Adrenal gland (tissue), 9 donors: ENCODE measurements at regions not wholly inside any gene's neighbourhood (a gene's known extent, or its start where the extent isn't known, plus 50 kb on each side); places are given as distances from the start of the nearest gene placed in this dataset.

Source experiments
- DNase-seq, 7 donors: peaks; one replicate each; pipeline ENCODE4 v3.0.0-alpha.2; 2019 to 2020
- H3K27ac ChIP-seq, 5 donors: fragments of 200-600 bp; sonication (generic) in 4 of 5; 1 replicate in 3 of 5; 2 replicates in 2 of 5; pipeline versions ENCODE4 v1.5.1 to v1.8.0; 2016 to 2020; ENCODE audit warnings: mild to moderate bottlenecking in 1 of 5
- H3K27me3 ChIP-seq: fragments of 200-600 bp; 2 replicates; pipeline ENCODE4 v1.8.0; 2021
- H3K36me3 ChIP-seq, 2 donors: fragments of 200-600 bp; replicated peaks in 1 of 2; 1 replicate in 1 of 2; 2 replicates in 1 of 2; pipeline versions ENCODE4 v1.5.1 to v1.8.0; 2018 to 2022
- H3K4me1 ChIP-seq, 2 donors: fragments of 200-600 bp; replicated peaks in 1 of 2; 1 replicate in 1 of 2; 2 replicates in 1 of 2; pipeline versions ENCODE4 v1.5.1 to v1.8.0; 2018 to 2021
- H3K4me3 ChIP-seq, 4 donors: fragments of 200-600 bp; sonication (generic) in 3 of 4; one replicate each; pipeline ENCODE4 v1.5.1; 2016 to 2018
- H3K9me3 ChIP-seq, 3 donors: fragments of 200-600 bp; sonication (generic) in 1 of 3; replicated peaks in 1 of 3; 1 replicate in 2 of 3; 2 replicates in 1 of 3; pipeline versions ENCODE4 v1.5.1 to v1.8.0; 2016 to 2021
- POLR2A ChIP-seq, 2 donors: fragments of 450-650 bp; IDR thresholded peaks; one replicate each; pipeline ENCODE4 v1.6.1; 2017; ENCODE audit warnings: antibody characterized with exemption in 2 of 2, mild to moderate bottlenecking in 2 of 2, moderate library complexity in 1 of 2
- WGBS, 4 donors: extraction: QIAGEN DNeasy Blood & Tissue Kit in 2 of 4; methylation state at CpG; one replicate each; pipeline versions ENCODE4 v1.1.5 to v1.1.7; 2013 to 2017; 5-methylcytosine and 5-hydroxymethylcytosine counted together
- intact Hi-C, 2 donors: fragments of 100-400 bp; cut with DNase I; formaldehyde crosslinking; loops; one replicate each; pipeline versions ENCODE4 v1.14.1 to v1.15.0; 2022 to 2023
- TF ChIP-seq, protein P1 (sequence below), 6 experiments: fragments of 450-650 bp in 4 of 6; fragments of 200-600 bp in 2 of 6; sonication (generic) in 1 of 6; IDR thresholded peaks; 1 replicate in 5 of 6; 2 replicates in 1 of 6; pipeline versions ENCODE4 v1.5.1 to v1.8.0; 2016 to 2021; ENCODE audit warnings: antibody characterized with exemption in 6 of 6, mild to moderate bottlenecking in 2 of 6, moderate library complexity in 1 of 6
- donor health status: healthy with polysubstance abuse.
- donor health status: Bipolar disorder and iron deficiency.
- donor health status: DM: yes; HTN: yes; CAD: no.
- donor health status: DM: no; HTN: no; CAD: no.
- donor health status: DM: no; HTN: no; CAD: no.

DNA sequence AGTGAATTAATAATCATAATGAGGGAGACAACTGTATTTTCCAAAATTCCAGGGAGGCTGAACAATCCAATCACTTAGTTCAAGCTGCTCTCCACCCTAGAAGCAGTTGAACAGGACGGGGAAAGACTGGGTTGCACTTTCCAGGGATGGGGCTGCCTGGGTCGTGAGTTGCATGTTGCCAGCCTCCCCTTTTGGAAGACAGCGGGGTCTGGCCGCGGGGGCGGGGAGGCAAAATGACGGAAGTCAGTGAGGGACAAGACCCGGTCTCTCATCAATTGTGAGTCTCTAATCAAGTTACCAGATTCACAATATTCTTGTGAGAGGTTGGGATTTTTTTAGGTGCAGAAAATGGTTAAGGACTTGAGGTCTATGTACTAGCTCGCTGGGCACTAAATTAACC, 484.1 kb downstream of the ZSWIM6 start:
- no peak overlapping the region for H3K27ac ChIP-seq
- 76 to 88% (median 88%) methylated on average over 9 of the region's 9 CpGs for WGBS, 4 donors
- intact Hi-C loops: loop anchor here in 1 of 2 donors (10.0 kb wide), 1 partner anchor 141 kb away; no protein-coding TSS in a partner anchor
- no peak overlapping the region for H3K4me3 ChIP-seq
- peaks cover 0 to 16% of the 10 kb centered on the region in 2 donors for H3K4me1 ChIP-seq
- H3K27me3 ChIP-seq: no peaks in the 10 kb centered on the region
- no peaks in the 10 kb centered on the region for H3K36me3 ChIP-seq
- no peak for TF ChIP-seq POLR2A (IDR thresholded peaks at IDR 0.05)
- TF ChIP-seq, protein P1, sequence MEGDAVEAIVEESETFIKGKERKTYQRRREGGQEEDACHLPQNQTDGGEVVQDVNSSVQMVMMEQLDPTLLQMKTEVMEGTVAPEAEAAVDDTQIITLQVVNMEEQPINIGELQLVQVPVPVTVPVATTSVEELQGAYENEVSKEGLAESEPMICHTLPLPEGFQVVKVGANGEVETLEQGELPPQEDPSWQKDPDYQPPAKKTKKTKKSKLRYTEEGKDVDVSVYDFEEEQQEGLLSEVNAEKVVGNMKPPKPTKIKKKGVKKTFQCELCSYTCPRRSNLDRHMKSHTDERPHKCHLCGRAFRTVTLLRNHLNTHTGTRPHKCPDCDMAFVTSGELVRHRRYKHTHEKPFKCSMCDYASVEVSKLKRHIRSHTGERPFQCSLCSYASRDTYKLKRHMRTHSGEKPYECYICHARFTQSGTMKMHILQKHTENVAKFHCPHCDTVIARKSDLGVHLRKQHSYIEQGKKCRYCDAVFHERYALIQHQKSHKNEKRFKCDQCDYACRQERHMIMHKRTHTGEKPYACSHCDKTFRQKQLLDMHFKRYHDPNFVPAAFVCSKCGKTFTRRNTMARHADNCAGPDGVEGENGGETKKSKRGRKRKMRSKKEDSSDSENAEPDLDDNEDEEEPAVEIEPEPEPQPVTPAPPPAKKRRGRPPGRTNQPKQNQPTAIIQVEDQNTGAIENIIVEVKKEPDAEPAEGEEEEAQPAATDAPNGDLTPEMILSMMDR (IDR thresholded peaks at IDR 0.05): no peak
- no peak for DNase-seq
- H3K9me3 ChIP-seq: no peaks in the 10 kb centered on the region

DNA sequence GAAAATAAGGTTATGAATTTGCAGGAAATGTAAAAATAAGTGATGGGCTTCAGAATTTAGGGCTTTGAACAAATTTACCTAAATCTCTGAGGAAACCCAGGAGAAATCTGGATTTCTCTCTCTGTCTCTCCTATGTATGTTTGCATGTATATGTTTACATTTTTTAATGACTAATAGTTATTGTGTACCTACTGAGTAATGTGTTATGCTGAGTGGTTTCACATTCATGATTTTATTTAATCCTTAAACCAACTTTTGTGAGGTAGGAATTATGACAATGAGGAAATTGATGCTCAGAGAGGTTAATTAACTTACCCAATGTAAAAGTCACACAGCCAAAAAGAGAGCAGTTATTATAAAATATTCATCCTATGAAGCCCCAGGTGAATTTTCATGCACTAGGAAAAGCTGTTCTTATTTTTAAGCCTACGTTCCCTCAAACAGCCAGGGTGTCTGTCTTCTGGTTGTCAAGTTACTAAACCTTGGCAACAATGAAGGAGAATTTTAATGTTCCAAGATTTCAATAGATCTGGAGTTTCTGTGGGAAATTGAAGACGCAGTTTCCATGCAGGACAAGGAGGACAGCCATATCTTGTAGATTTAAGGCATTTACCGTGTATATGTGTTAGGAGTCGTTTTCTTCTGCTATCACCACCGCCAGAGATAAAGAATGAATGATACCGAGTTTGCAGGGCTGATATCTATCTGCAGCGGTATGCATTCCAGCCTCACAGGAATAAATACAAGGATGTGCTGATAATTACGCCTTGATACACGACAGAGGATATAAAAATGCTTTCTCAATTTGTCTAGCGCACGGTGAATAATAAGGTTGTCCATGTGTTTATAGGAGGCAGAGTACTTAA, 484.8 kb downstream of the ZSWIM6 start:
- Histone ChIP-seq H3K36me3 (no peaks in the 10 kb centered on the region), H3K9me3 (no peaks in the 10 kb centered on the region), H3K4me3 (no peak overlapping the region), H3K27ac (no peak overlapping the region), H3K4me1 (peaks cover 0 to 16% of the 10 kb centered on the region in 2 donors), H3K27me3 (no peaks in the 10 kb centered on the region)
- TF ChIP-seq POLR2A (IDR thresholded peaks at IDR 0.05): no peak
- TF ChIP-seq, protein P1 (IDR thresholded peaks at IDR 0.05): no peak
- WGBS, 4 donors: 54 to 61% (median 56%) methylated on average over 11 of the region's 11 CpGs
- no peak for DNase-seq
- intact Hi-C loops: loop anchor here in 1 of 2 donors (10.0 kb wide), 1 partner anchor 142 kb away; no protein-coding TSS in a partner anchor

DNA sequence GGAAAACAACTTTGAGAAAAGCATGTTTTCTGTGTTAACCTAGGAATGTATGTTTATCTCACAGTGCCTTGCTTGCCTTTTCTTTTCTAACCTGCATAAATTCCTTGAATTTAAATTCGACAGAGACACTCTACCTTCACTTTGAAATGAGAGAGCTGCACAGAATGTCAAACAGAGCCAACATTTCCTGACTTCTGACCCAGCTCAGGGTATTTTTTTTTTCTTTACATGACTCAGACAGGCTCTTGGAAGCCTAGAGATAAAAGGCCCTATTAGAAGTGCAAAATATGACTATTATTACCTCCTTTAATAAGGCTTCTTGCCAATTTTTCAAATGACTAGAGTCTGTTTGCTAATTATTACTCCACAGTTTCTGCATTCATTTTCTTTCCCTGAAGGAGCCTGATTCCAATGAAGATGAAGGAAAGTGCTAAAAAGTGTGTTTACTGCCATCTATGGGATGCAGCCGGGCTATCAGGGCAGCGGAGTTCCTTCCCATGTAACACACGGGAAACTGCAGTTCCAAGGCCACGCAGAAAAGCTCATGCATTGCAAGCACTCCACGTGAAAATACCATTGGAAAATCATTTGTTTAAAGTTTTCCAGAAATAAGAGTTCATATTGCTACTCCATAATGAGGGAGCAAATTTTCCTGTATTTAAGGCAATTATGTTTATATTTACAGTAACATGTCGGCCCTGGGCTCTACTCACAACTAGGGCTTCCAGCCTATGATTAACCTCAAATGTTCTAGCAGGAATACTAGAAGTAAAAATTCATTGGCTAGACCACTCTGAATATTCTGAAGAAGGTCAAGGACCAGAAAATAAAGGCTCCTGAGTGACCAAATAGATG, 485.6 kb downstream of the ZSWIM6 start:
- DNase-seq: peak; percentile 37 to 83 (median 67)
- H3K4me3 ChIP-seq: no peak overlapping the region
- H3K27me3 ChIP-seq: no peaks in the 10 kb centered on the region
- no peaks in the 10 kb centered on the region for H3K9me3 ChIP-seq
- 7 to 12% (median 10%) methylated on average over 7 of the region's 7 CpGs for WGBS, 4 donors
- TF ChIP-seq POLR2A (IDR thresholded peaks at IDR 0.05): no peak
- TF ChIP-seq, protein P1 (IDR thresholded peaks at IDR 0.05): peak; percentile 43 to 65 (median 54)
- no peak overlapping the region for H3K27ac ChIP-seq
- peaks cover 0 to 16% of the 10 kb centered on the region in 2 donors for H3K4me1 ChIP-seq
- H3K36me3 ChIP-seq: no peaks in the 10 kb centered on the region
- intact Hi-C loops: loop anchor here in 1 of 2 donors (10.0 kb wide), 1 partner anchor 143 kb away; no protein-coding TSS in a partner anchor

DNA sequence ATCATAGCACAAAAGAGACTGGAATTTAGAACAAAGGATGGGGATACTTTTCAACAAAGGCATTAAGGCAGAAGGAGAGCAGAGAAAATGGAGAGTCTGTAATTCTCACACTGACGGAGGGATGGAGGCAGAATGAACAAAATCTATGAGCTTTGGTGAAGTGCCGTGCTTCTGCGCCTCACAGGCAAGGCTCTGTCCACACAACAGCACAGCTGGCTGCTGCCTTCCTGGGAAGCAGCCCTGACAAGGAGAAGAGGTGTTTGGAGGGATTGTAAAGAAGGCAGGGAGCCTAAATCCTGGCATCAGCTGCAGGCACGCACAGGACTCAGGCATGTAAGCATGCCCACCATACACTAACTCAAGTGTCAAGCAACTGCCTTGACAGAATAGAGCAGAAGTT, 485.2 kb upstream of the KIF2A start:
- no peak overlapping the region for H3K27ac ChIP-seq
- TF ChIP-seq, protein P1 (IDR thresholded peaks at IDR 0.05): no peak
- no peak for TF ChIP-seq POLR2A (IDR thresholded peaks at IDR 0.05)
- no peak for DNase-seq
- H3K36me3 ChIP-seq: no peaks in the 10 kb centered on the region
- 85 to 95% (median 89%) methylated on average over 4 of the region's 4 CpGs for WGBS, 4 donors
- no peak overlapping the region for H3K4me3 ChIP-seq
- H3K27me3 ChIP-seq: no peaks in the 10 kb centered on the region
- intact Hi-C loops: no loop called here
- H3K9me3 ChIP-seq: no peaks in the 10 kb centered on the region
- peaks cover 0 to 16% of the 10 kb centered on the region in 2 donors for H3K4me1 ChIP-seq
